ENCODE measurements at regions not wholly inside any gene's neighbourhood (a gene's known extent, or its start where the extent isn't known, plus 50 kb on each side); places are given as distances from the start of the nearest gene placed in this dataset.

DNA sequence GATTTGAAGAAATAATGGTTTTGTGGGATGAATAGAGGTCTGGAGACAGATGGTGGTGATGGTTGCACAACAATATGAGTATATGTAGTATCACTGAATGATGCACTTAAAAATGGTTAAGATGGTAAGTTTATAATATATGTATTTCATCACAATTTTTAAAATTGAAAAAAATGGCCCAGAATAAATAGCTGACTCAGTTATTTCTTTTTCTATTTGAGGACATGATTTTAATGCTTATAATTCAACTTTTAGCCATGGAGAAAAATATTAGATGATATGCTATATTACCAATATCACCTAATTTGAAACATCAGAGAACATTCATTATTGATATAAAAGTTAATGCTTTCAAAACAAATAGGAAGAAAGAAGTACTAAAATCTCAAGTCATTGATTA, 339.8 kb upstream of the LINC00305 start:
- TF ChIP-seq, protein P1, sequence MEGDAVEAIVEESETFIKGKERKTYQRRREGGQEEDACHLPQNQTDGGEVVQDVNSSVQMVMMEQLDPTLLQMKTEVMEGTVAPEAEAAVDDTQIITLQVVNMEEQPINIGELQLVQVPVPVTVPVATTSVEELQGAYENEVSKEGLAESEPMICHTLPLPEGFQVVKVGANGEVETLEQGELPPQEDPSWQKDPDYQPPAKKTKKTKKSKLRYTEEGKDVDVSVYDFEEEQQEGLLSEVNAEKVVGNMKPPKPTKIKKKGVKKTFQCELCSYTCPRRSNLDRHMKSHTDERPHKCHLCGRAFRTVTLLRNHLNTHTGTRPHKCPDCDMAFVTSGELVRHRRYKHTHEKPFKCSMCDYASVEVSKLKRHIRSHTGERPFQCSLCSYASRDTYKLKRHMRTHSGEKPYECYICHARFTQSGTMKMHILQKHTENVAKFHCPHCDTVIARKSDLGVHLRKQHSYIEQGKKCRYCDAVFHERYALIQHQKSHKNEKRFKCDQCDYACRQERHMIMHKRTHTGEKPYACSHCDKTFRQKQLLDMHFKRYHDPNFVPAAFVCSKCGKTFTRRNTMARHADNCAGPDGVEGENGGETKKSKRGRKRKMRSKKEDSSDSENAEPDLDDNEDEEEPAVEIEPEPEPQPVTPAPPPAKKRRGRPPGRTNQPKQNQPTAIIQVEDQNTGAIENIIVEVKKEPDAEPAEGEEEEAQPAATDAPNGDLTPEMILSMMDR (IDR thresholded peaks at IDR 0.05): no peak

DNA sequence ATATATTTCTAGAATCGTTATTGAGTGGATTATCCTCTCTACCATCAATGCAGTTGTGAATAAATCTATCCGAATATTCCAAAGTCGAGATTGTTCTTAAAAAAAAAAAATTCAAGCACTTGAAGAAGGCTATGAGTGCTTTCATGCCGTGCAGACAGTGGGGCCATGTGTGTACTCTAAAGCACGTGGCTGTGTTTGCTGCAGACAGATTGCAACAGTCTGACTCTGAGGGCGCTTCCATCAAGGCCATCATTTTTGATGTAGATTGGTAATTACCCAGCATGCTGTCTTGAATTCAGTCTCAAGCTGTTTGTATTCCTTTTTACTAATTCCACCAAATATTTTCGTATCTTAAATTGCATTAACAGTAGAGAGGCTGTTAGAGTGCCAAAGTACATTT, 325.9 kb upstream of the LINC00305 start:
- TF ChIP-seq, protein P1 (IDR thresholded peaks at IDR 0.05): no peak

DNA sequence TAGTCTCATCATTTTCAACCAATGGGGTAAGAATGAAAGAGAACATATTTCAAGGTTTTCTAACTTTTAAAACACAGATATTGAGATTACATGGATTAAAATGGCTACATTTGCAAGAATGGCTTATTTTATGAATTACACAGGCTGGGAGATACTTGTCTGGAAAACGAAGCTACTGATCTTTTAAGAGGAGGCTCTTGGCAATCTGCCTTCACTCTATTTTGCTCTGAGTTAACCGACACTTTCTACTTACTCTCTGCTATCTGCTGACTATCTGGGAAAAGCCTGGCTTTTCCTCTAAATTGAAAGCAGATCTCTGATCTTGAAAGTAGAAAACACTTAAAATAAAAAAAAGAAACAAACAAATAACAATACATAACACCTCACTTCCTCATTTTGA, 325.4 kb upstream of the LINC00305 start:
- TF ChIP-seq, protein P1 (IDR thresholded peaks at IDR 0.05): no peak

DNA sequence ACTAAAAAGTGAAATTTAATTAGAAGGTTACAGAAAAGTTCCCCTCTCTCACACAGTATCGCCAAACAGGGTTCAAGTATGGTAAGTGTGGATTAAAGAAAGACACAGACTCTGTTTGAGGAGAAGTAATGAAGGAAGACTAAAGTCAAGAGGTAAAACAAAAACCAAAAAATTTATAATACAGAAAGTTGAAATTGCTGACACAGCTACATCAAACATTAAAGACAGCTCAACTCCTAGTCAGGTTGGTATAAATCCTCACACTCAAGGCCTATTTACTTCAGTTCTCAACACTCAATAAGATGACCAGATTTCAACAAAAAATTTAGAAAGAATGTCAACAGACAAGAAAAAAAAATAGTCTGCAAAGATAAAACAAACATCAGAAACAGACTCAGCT, 300.5 kb upstream of the LINC00305 start:
- TF ChIP-seq, protein P1 (IDR thresholded peaks at IDR 0.05): no peak

DNA sequence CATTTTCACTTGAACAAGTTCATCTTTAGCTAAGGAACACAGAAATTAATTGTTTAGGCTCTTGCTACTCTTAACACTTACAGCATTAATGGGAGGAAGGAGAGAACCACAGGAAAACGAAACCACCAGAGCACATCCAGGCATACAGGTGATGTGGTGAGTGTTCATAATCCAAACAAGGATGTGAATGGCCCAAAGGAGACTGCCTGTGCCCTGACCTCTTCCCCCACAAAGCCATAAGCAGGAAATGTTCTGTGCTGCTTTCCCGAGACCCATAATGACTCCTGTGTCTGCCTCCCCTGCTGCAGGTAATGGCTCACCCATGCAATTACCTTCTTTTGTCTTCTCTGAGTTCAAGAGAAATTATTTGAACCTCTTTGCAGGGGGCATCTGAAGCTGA, 295.9 kb upstream of the LINC00305 start:
- TF ChIP-seq, protein P1 (IDR thresholded peaks at IDR 0.05): no peak

DNA sequence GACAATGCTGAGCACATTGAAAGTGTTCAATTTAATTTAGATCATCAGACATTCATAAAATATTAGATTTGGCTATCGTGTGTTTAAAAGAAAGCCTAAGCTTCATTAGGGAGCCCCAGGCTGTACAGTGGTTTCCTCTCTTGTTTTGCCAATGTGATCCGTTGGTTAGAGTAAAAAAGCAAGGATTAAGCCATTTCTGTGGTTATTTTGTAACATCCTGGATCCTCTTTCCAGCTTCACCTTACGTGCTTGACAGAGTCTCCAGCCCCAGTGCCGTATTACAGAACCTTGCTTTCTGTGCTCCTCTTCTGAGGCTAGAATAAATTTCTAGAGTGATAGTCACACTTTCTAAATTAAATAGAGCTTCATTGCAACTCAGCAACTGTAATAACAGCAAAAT, 289.3 kb upstream of the LINC00305 start:
- TF ChIP-seq, protein P1 (IDR thresholded peaks at IDR 0.05): no peak

DNA sequence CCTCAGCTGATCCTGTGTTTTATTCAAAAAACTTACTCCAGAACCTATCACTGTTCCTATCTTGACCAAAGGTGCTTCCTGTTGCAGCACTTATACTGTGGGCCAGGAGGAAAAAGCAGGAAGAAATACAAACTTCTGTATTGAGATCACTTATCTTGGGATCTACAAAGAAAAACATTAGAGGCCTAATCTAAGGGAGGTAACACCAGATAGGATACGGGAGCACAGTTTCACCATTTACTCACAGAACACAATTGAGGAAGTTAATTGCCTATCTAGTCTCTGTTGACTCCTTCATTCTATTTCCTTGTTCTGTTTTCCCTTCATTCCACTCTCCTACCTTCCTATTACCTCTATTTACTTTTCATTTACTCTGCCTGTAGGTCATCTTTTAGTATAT, 287.2 kb upstream of the LINC00305 start:
- TF ChIP-seq, protein P1 (IDR thresholded peaks at IDR 0.05): no peak

DNA sequence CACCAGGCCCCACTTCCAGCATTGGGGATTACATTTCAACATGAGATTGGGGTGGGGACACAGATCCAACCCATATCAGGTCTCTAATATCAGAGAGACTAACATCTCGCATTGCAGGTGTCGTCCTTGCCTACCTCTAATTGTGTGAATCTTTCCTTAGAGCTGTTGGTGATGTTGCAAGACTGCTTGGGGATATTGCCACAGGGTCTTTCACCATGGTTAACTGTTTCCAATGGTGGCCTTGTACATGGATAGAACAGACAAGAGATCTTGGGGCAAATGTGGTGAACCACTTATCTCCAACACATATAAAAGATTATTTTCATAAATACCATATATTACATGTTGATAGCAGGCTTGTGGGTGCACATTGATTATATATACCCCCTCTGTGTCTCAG, 270.3 kb upstream of the LINC00305 start:
- TF ChIP-seq, protein P1 (IDR thresholded peaks at IDR 0.05): no peak
